Tibial artery (tissue), 4 donors: ENCODE measurements at regions not wholly inside any gene's neighbourhood (a gene's known extent, or its start where the extent isn't known, plus 50 kb on each side); places are given as distances from the start of the nearest gene placed in this dataset.
"Not testable (repeated sequence)": the region's sequence is repeated elsewhere in the genome, so short reads cannot be mapped to it uniquely, and the experiment has no call there.

Experiments used
- DNase-seq, 2 donors: peaks; one replicate each; pipeline ENCODE4 v3.0.0-alpha.2; 2019
- H3K27ac ChIP-seq, 2 donors: fragments of 200-600 bp; sonication (generic) in 1 of 2; 1 replicate in 1 of 2; 2 replicates in 1 of 2; pipeline ENCODE4 v1.5.1; 2018 to 2019; ENCODE audit warnings: mild to moderate bottlenecking in 1 of 2
- H3K27me3 ChIP-seq, 2 donors: fragments of 200-600 bp; sonication (generic) in 1 of 2; one replicate each; pipeline versions ENCODE4 v1.5.1 to v1.6.0; 2016 to 2019
- H3K36me3 ChIP-seq, 3 donors: fragments of 200-600 bp; sonication (generic) in 2 of 3; one replicate each; pipeline ENCODE4 v1.5.1; 2016 to 2019; ENCODE audit warnings: mild to moderate bottlenecking in 2 of 3
- H3K4me1 ChIP-seq, 4 donors: fragments of 200-600 bp; sonication (generic) in 2 of 4; 1 replicate in 3 of 4; 2 replicates in 1 of 4; pipeline ENCODE4 v1.5.1; 2016 to 2019
- H3K4me3 ChIP-seq, 2 donors: fragments of 200-600 bp; sonication (generic) in 1 of 2; 1 replicate in 1 of 2; 2 replicates in 1 of 2; pipeline ENCODE4 v1.5.1; 2018 to 2019; ENCODE audit warnings: mild to moderate bottlenecking in 2 of 2
- H3K9me3 ChIP-seq, 3 donors: fragments of 200-600 bp; sonication (generic) in 1 of 3; one replicate each; pipeline ENCODE4 v1.5.1; 2016 to 2019
- intact Hi-C: fragments of 100-400 bp; cut with DNase I; formaldehyde crosslinking; loops from one replicate; pipeline ENCODE4 v1.15.0; 2023; ENCODE audit warnings: low total_unique reads
- TF ChIP-seq, protein P1 (sequence below), 2 experiments: fragments of 200-600 bp in 1 of 2; fragments of 450-650 bp in 1 of 2; IDR thresholded peaks; one replicate each; pipeline ENCODE4 v1.5.1; 2017 to 2019; ENCODE audit warnings: antibody characterized with exemption in 2 of 2, mild to moderate bottlenecking in 1 of 2, moderate library complexity in 1 of 2

GRCh38 chr1:189697113-189697512, 780.6 kb downstream of the BRINP3 start:
- Histone ChIP-seq H3K36me3 (no peaks in the 10 kb centered on the region), H3K4me1 (no peaks in the 10 kb centered on the region), H3K27me3 (no peaks in the 10 kb centered on the region), H3K4me3 (no peak overlapping the region), H3K27ac (no peak overlapping the region), H3K9me3 (no peaks in the 10 kb centered on the region)
- TF ChIP-seq, protein P1, sequence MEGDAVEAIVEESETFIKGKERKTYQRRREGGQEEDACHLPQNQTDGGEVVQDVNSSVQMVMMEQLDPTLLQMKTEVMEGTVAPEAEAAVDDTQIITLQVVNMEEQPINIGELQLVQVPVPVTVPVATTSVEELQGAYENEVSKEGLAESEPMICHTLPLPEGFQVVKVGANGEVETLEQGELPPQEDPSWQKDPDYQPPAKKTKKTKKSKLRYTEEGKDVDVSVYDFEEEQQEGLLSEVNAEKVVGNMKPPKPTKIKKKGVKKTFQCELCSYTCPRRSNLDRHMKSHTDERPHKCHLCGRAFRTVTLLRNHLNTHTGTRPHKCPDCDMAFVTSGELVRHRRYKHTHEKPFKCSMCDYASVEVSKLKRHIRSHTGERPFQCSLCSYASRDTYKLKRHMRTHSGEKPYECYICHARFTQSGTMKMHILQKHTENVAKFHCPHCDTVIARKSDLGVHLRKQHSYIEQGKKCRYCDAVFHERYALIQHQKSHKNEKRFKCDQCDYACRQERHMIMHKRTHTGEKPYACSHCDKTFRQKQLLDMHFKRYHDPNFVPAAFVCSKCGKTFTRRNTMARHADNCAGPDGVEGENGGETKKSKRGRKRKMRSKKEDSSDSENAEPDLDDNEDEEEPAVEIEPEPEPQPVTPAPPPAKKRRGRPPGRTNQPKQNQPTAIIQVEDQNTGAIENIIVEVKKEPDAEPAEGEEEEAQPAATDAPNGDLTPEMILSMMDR (IDR thresholded peaks at IDR 0.05), result no peak
- intact Hi-C loops, result no loop called here
- no peak for DNase-seq

- no peak overlapping the region for H3K4me3 ChIP-seq
- no peaks in the 10 kb centered on the region for H3K9me3 ChIP-seq
- H3K4me1 ChIP-seq, result no peaks in the 10 kb centered on the region
- intact Hi-C loops, result no loop called here
- no peaks in the 10 kb centered on the region for H3K36me3 ChIP-seq
- no peak overlapping the region for H3K27ac ChIP-seq
- no peaks in the 10 kb centered on the region for H3K27me3 ChIP-seq
- TF ChIP-seq, protein P1 (IDR thresholded peaks at IDR 0.05), result no peak
- no peak for DNase-seq
These were observed 776.1 kb downstream of the BRINP3 start for GRCh38 chr1:189701606-189702005.

DNA sequence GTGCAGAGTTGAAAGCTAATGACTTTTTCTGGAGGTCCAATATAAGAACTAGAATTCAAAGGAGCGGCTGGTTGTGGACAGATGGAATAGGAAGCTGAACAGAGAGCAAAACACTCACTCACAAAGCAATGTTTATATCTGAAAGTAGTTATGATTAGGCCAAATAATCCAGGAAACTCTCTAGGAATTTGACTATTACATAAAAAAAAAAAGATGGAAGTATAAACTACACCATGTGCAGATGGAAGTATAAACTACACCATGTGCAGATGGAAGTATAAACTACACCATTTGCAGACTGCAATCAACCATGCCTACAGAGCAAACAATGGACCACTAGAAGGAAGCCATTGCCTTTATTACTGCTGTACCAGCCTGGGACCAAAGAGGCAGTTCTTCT, 771.1 kb downstream of the BRINP3 start:
- TF ChIP-seq, protein P1 (IDR thresholded peaks at IDR 0.05), result no peak
- Histone ChIP-seq H3K27ac (no peak overlapping the region), H3K4me1 (no peaks in the 10 kb centered on the region), H3K36me3 (no peaks in the 10 kb centered on the region), H3K27me3 (no peaks in the 10 kb centered on the region), H3K4me3 (no peak overlapping the region), H3K9me3 (no peaks in the 10 kb centered on the region)
- intact Hi-C loops, result no loop called here
- no peak for DNase-seq

GRCh38 chr1:189708674-189709073, 769.0 kb downstream of the BRINP3 start:
- no peak for DNase-seq
- H3K4me1 ChIP-seq, result no peaks in the 10 kb centered on the region
- intact Hi-C loops, result no loop called here
- no peak overlapping the region for H3K4me3 ChIP-seq
- no peaks in the 10 kb centered on the region for H3K36me3 ChIP-seq
- no peak overlapping the region for H3K27ac ChIP-seq
- TF ChIP-seq, protein P1 (IDR thresholded peaks at IDR 0.05), result no peak
- H3K27me3 ChIP-seq, result no peaks in the 10 kb centered on the region
- H3K9me3 ChIP-seq, result no peaks in the 10 kb centered on the region

DNA sequence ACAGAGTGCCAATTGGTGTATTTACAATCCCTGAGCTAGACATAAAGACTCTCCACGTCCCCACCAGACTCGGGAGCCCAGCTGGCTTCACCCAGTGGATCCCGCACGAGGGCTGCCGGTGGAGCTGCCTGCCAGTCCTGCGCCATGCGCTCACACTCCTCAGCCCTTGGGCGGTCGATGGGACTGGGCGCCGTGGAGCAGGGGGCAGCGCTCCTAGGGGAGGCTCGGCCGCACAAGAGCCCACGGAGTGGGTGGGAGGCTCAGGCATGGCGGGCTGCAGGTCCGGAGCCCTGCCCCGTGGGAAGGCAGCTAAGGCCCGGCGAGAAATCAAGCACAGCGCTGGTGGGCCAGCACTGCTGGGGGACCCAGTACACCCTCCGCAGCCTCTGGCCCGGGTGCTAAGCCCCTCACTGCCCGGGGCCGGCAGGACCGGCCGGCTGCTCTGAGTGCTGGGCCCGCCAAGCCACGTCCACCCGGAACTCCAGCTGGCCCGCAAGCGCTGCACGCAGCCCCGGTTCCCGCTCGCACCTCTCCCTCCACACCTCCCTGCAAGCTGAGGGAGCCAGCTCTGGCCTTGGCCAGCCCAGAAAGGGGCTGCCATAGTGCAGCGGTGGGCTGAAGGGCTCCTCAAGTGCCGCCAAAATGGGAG, 759.4 kb downstream of the BRINP3 start:
- intact Hi-C loops, H3K36me3 ChIP-seq, DNase-seq, H3K4me1 ChIP-seq, H3K27ac ChIP-seq, H3K9me3 ChIP-seq, H3K27me3 ChIP-seq, H3K4me3 ChIP-seq: not testable (repeated sequence)

- Histone ChIP-seq H3K36me3 (no peaks in the 10 kb centered on the region), H3K4me1 (no peaks in the 10 kb centered on the region), H3K27me3 (no peaks in the 10 kb centered on the region), H3K9me3 (no peaks in the 10 kb centered on the region), H3K27ac (no peak overlapping the region), H3K4me3 (no peak overlapping the region)
- no peak for DNase-seq
- TF ChIP-seq, protein P1 (IDR thresholded peaks at IDR 0.05), result no peak
- intact Hi-C loops, result no loop called here
These were observed 750.9 kb downstream of the BRINP3 start for GRCh38 chr1:189726806-189727205.
